22Rv1 (cell line): ENCODE measurements at regions not wholly inside any gene's neighbourhood (a gene's known extent, or its start where the extent isn't known, plus 50 kb on each side); places are given as distances from the start of the nearest gene placed in this dataset.

ENCODE experiments used
- CTCF ChIP-seq: fragments of 450-650 bp; IDR thresholded peaks from 2 replicates; pipeline ENCODE4 v1.5.1; 2017; ENCODE audit warnings: mild to moderate bottlenecking
- ZFX ChIP-seq: fragments of 450-650 bp; IDR thresholded peaks from 2 replicates; pipeline ENCODE4 v1.6.1; 2017; ENCODE audit warnings: antibody characterized with exemption, borderline replicate concordance

- TF ChIP-seq CTCF (no peak), ZFX (no peak)
Measured at GRCh38 chr2:221958224-221958623, 340.6 kb downstream of the PAX3 start.
